IMR-90 (cell line): ENCODE measurements at regions not wholly inside any gene's neighbourhood (a gene's known extent, or its start where the extent isn't known, plus 50 kb on each side); places are given as distances from the start of the nearest gene placed in this dataset.

Source experiments
- ATAC-seq: fragments of 200-7000 bp; cut with Tn5 transposase; 2 replicates; pipeline ENCODE4 v1.9.1; 2020; ENCODE audit warnings: low read depth, mild to moderate bottlenecking, moderate library complexity
- BruUV-seq: library from RNA; stranded (reverse); fragments of 400-500 nt; replicated peaks from 2 replicates; lab custom pipeline; 2021; lab: Mats Ljungman, UMichigan
- CTCF ChIA-PET: fragments of 300-600 bp; formaldehyde crosslinking; extraction: SDS; loops from one replicate; lab custom pipeline; 2021; ENCODE audit warnings: antibody characterized with exemption; lab: Yijun Ruan, JAX
- POLR2A ChIA-PET: fragments of 300-600 bp; sonication (Branson Sonifier 250); formaldehyde crosslinking; loops from one replicate; lab custom pipeline; 2022; ENCODE audit warnings: antibody characterized with exemption; ENCODE audit not compliant: unreplicated experiment; lab: Charles Lee
- DNase-seq: peaks from one replicate; pipeline ENCODE4 v3.0.0; 2013
- H2AFZ ChIP-seq: replicated peaks from 2 replicates; pipeline ENCODE3; 2013; ENCODE audit warnings: low read length, mild to moderate bottlenecking; ENCODE audit not compliant: poor library complexity
- H2AK5ac ChIP-seq: 2 replicates; pipeline ENCODE4 v1.6.1; 2013; ENCODE audit warnings: low read depth, low read length, inconsistent platforms
- H2AK9ac ChIP-seq: replicated peaks from 2 replicates; pipeline ENCODE3; 2013; ENCODE audit warnings: mild to moderate bottlenecking, low read depth, low read length, moderate library complexity; ENCODE audit not compliant: poor library complexity
- H2BK120ac ChIP-seq: 2 replicates; pipeline ENCODE4 v1.6.1; 2013; ENCODE audit warnings: low read depth, low read length, inconsistent platforms
- H2BK15ac ChIP-seq: 3 replicates; pipeline ENCODE4 v1.6.1; 2013; ENCODE audit warnings: low read depth, low read length, inconsistent platforms
- H2BK20ac ChIP-seq: 2 replicates; pipeline ENCODE4 v1.6.1; 2013; ENCODE audit warnings: low read depth, mild to moderate bottlenecking, inconsistent platforms, low read length, moderate library complexity
- H2BK5ac ChIP-seq: 2 replicates; pipeline ENCODE4 v1.6.1; 2013; ENCODE audit warnings: mild to moderate bottlenecking, low read depth, low read length, inconsistent platforms; ENCODE audit not compliant: poor library complexity, severe bottlenecking
- H3K14ac ChIP-seq: replicated peaks from 2 replicates; pipeline ENCODE4 v1.6.1; 2013; ENCODE audit warnings: low read depth, low read length, inconsistent platforms
- H3K18ac ChIP-seq: 2 replicates; pipeline ENCODE4 v1.6.1; 2013; ENCODE audit warnings: low read depth, low read length, control low read depth
- H3K23ac ChIP-seq: 2 replicates; pipeline ENCODE4 v1.6.1; 2013; ENCODE audit warnings: low read depth, low read length, inconsistent platforms
- H3K27ac ChIP-seq: 2 replicates; pipeline ENCODE4 v1.5.1; 2013; ENCODE audit warnings: mild to moderate bottlenecking, control low read depth, low read length; ENCODE audit not compliant: insufficient read depth
- H3K27me3 ChIP-seq: 2 replicates; pipeline ENCODE4 v1.6.1; 2013; ENCODE audit warnings: low read length; ENCODE audit not compliant: control insufficient read depth, insufficient read depth
- H3K36me3 ChIP-seq: 2 replicates; pipeline ENCODE4 v1.6.1; 2013; ENCODE audit warnings: low read length, mixed read lengths; ENCODE audit not compliant: control insufficient read depth, insufficient read depth
- H3K4ac ChIP-seq: 2 replicates; pipeline ENCODE4 v1.6.1; 2013; ENCODE audit warnings: low read depth, low read length, inconsistent platforms
- H3K4me1 ChIP-seq: 2 replicates; pipeline ENCODE4 v1.6.1; 2013; ENCODE audit warnings: low read length, mixed read lengths; ENCODE audit not compliant: control insufficient read depth, insufficient read depth
- H3K4me2 ChIP-seq: 2 replicates; pipeline ENCODE4 v1.6.1; 2013; ENCODE audit warnings: low read depth, mild to moderate bottlenecking, control low read depth, low read length, moderate library complexity
- H3K4me3 ChIP-seq: 2 replicates; pipeline ENCODE4 v1.5.1; 2013; ENCODE audit warnings: low read depth, mild to moderate bottlenecking, control low read depth, low read length, moderate library complexity; ENCODE audit not compliant: insufficient read depth
- H3K56ac ChIP-seq: 2 replicates; pipeline ENCODE4 v1.6.1; 2013; ENCODE audit warnings: low read length, inconsistent platforms; ENCODE audit not compliant: insufficient read depth; ENCODE audit errors: extremely low read depth
- H3K79me1 ChIP-seq, 2 experiments: 2 replicates each; pipeline ENCODE4 v1.6.1; 2013; ENCODE audit warnings: low read length in 2 of 2, inconsistent platforms in 1 of 2, low read depth in 1 of 2
- H3K9ac ChIP-seq: 2 replicates; pipeline ENCODE4 v1.6.1; 2013; ENCODE audit warnings: low read depth, low read length, control low read depth
- H3K9me1 ChIP-seq: 2 replicates; pipeline ENCODE4 v1.6.1; 2013; ENCODE audit warnings: low read length, inconsistent platforms; ENCODE audit not compliant: insufficient read depth
- H3K9me3 ChIP-seq: 2 replicates; pipeline ENCODE4 v1.6.1; 2013; ENCODE audit warnings: low read length; ENCODE audit not compliant: control insufficient read depth, insufficient read depth
- H4K20me1 ChIP-seq: 2 replicates; pipeline ENCODE4 v1.6.1; 2013; ENCODE audit warnings: low read length, inconsistent platforms; ENCODE audit not compliant: insufficient read depth
- H4K5ac ChIP-seq: 2 replicates; pipeline ENCODE4 v1.6.1; 2013; ENCODE audit warnings: mild to moderate bottlenecking, low read depth, low read length, control low read depth
- H4K8ac ChIP-seq, 2 experiments: 2 replicates each; pipeline ENCODE4 v1.6.1; 2013; ENCODE audit warnings: low read depth in 2 of 2, low read length in 2 of 2, control low read depth in 1 of 2, inconsistent platforms in 1 of 2
- H4K91ac ChIP-seq: 2 replicates; pipeline ENCODE4 v1.6.1; 2013; ENCODE audit warnings: low read depth, low read length, inconsistent platforms; ENCODE audit not compliant: insufficient read depth
- POLR2A ChIP-seq: IDR thresholded peaks from 2 replicates; pipeline ENCODE4 v1.6.1; 2012; ENCODE audit warnings: mild to moderate bottlenecking, low read depth, low read length
- RCOR1 ChIP-seq: IDR thresholded peaks from 2 replicates; pipeline ENCODE4 v1.6.1; 2012; ENCODE audit warnings: mild to moderate bottlenecking, low read length, improper control_type of control experiment; ENCODE audit not compliant: insufficient replicate concordance
- WGBS, 2 experiments: methylation state at CpG; one replicate each; pipeline versions ENCODE4 v1.1.5 to v1.1.7; 2013; ENCODE audit warnings: missing lambda C conversion rate in 2 of 2; ENCODE audit not compliant: insufficient read length in 1 of 2; ENCODE audit errors: extremely low coverage in 2 of 2; 5-methylcytosine and 5-hydroxymethylcytosine counted together
- dilution Hi-C: fragments of 300-500 bp; cut with HindIII; formaldehyde crosslinking; loops from one replicate; pipeline ENCODE4 v1.14.3; 2018; ENCODE audit warnings: low sequenced_read_pairs; ENCODE audit not compliant: unreplicated experiment
- in situ Hi-C: fragments of 300-500 bp; cut with MboI; formaldehyde crosslinking; loops from 3 replicates; pipeline ENCODE4 v1.14.3; 2019; ENCODE audit warnings: low sequenced_read_pairs, inconsistent platforms, mixed read lengths
- intact Hi-C: fragments of 100-400 bp; cut with micrococcal nuclease; formaldehyde crosslinking; loops from 2 replicates; pipeline ENCODE4 v1.10.0; 2022

DNA sequence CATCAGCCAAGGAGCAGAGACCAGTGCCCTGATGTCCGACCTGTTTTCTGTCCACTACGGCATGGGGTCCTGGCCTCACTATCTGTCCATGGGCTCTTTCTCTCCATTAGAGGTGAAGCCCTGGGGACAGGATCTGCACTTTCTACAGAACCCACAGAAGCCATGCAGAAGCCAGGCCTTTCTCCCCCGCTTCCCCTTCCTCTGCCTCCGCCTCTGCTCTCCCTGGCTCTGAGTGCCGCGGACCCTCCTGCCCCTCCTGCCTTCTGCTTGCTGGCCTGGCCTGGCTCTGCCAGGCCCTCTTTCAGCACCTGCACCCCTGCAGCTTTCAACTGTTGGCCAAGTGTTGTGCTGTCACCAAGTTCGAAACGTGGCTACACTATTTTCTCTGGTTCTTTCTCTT is 439.8 kb upstream of the ZMIZ1 start:
- H3K4me3 ChIP-seq = no peak overlapping the region
- no peak overlapping the region for H4K5ac ChIP-seq
- no peak overlapping the region for H2BK15ac ChIP-seq
- H3K14ac ChIP-seq = no peak overlapping the region
- no peaks in the 10 kb centered on the region for H3K36me3 ChIP-seq
- in situ Hi-C loops (no loop called here), dilution Hi-C loops (no loop called here), intact Hi-C loops (no loop called here)
- H2BK5ac ChIP-seq = no peak overlapping the region
- no TSS peak for BruUV-seq
- no peak overlapping the region for H3K27ac ChIP-seq
- no peak overlapping the region for H2AK5ac ChIP-seq
- DNase-seq = no peak
- no peak overlapping the region for H2BK120ac ChIP-seq
- H3K4me1 ChIP-seq = peaks cover 13% of the 10 kb centered on the region
- H3K56ac ChIP-seq = no peak overlapping the region
- H4K8ac ChIP-seq = no peak overlapping the region
- H3K79me1 ChIP-seq = no peaks in the 10 kb centered on the region
- H3K9ac ChIP-seq = no peak overlapping the region
- H4K20me1 ChIP-seq = peaks cover under 1% of the 10 kb centered on the region; the same call in 1 of the 2 replicates
- no peak overlapping the region for H3K23ac ChIP-seq
- no peak overlapping the region for H3K4ac ChIP-seq
- H2BK20ac ChIP-seq = no peak overlapping the region
- peaks cover 13% of the 10 kb centered on the region for H3K27me3 ChIP-seq
- no peak for ATAC-seq
- no peak overlapping the region for H2AFZ ChIP-seq
- WGBS, 2 experiments = 71% methylated on average over 5 of the region's 8 CpGs; no CpG with 5 or more reads in 1 of the 2 experiments
- no peak overlapping the region for H3K4me2 ChIP-seq
- no peak for TF ChIP-seq POLR2A
- no peak for TF ChIP-seq RCOR1
- no peak overlapping the region for H4K91ac ChIP-seq
- no peak overlapping the region for H3K18ac ChIP-seq
- peaks cover 6% of the 10 kb centered on the region for H3K9me1 ChIP-seq
- no peak overlapping the region for H2AK9ac ChIP-seq
- H3K9me3 ChIP-seq = no peaks in the 10 kb centered on the region
- POLR2A ChIA-PET = no interaction called here
- CTCF ChIA-PET = no interaction called here
